ENCODE measurements at regions not wholly inside any gene's neighbourhood (a gene's known extent, or its start where the extent isn't known, plus 50 kb on each side); places are given as distances from the start of the nearest gene placed in this dataset.

GRCh38 chr16:59484833-59485516 is 750.9 kb upstream of the GOT2 start:
- TF ChIP-seq GATA2 (IDR thresholded peaks at IDR 0.05; ENCODE audit: low read depth, low read length) (no peak), GATA3 (IDR thresholded peaks at IDR 0.05; ENCODE audit: low read depth, low read length) (no peak)

Data from SH-SY5Y (cell line).